Colonic mucosa (tissue), 4 donors: ENCODE measurements at regions not wholly inside any gene's neighbourhood (a gene's known extent, or its start where the extent isn't known, plus 50 kb on each side); places are given as distances from the start of the nearest gene placed in this dataset.

Experiments
- DNase-seq: peaks from one replicate; pipeline ENCODE4 v3.0.0-alpha.2; 2020
- H3K27ac ChIP-seq: fragments of 200-600 bp; one replicate; pipeline ENCODE4 v1.8.0; 2021
- H3K27me3 ChIP-seq: fragments of 200-600 bp; one replicate; pipeline ENCODE4 v1.8.0; 2021
- H3K36me3 ChIP-seq: fragments of 200-600 bp; one replicate; pipeline ENCODE4 v1.8.0; 2021
- H3K4me1 ChIP-seq: fragments of 200-600 bp; one replicate; pipeline ENCODE4 v1.8.0; 2021; ENCODE audit warnings: mild to moderate bottlenecking
- H3K4me3 ChIP-seq: fragments of 200-600 bp; one replicate; pipeline ENCODE4 v1.8.0; 2021
- H3K9ac ChIP-seq, 2 donors: one replicate each; pipeline ENCODE4 v1.7.0; 2013; ENCODE audit warnings: control low read depth in 2 of 2, low read depth in 2 of 2, low read length in 2 of 2
- H3K9me3 ChIP-seq: fragments of 200-600 bp; one replicate; pipeline ENCODE4 v1.8.0; 2021
- intact Hi-C: fragments of 100-400 bp; cut with DNase I; formaldehyde crosslinking; loops from one replicate; pipeline ENCODE4 v1.14.1; 2022
- TF ChIP-seq, protein P1 (sequence below): fragments of 200-600 bp; IDR thresholded peaks from one replicate; pipeline ENCODE4 v1.8.0; 2022; ENCODE audit warnings: antibody characterized with exemption, mild to moderate bottlenecking
- donor health status: healthy.
- donor health status: DM: no; HTN: no; CAD: no.
- donor health status: DM: no; HTN: no; CAD: no.

DNA sequence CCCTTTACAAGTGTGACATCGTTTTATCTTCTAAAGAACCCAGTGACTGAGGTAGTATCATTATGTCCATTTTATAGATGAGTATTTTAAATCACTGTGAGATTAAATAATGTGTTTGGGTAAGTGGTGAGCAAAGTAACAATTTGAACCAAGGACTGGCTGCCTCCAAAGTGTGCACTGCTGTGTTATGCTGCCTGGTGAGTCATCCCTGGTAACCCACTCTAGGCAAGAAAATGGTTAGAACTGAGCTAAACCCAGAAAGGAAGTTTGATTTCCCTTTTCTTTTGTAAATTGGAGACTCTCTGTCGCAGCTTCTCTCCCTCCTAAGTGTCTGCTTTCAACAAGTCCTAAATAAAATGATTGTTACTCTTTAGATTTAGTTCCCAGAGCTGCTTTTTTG, 342.8 kb upstream of the KAZN start:
- Histone ChIP-seq H3K27me3 (no peaks in the 10 kb centered on the region), H3K27ac (no peak overlapping the region), H3K9me3 (no peaks in the 10 kb centered on the region), H3K4me1 (no peaks in the 10 kb centered on the region), H3K4me3 (no peak overlapping the region), H3K9ac (no peak overlapping the region), H3K36me3 (no peaks in the 10 kb centered on the region)
- no peak for DNase-seq
- intact Hi-C loops = no loop called here
- TF ChIP-seq, protein P1, sequence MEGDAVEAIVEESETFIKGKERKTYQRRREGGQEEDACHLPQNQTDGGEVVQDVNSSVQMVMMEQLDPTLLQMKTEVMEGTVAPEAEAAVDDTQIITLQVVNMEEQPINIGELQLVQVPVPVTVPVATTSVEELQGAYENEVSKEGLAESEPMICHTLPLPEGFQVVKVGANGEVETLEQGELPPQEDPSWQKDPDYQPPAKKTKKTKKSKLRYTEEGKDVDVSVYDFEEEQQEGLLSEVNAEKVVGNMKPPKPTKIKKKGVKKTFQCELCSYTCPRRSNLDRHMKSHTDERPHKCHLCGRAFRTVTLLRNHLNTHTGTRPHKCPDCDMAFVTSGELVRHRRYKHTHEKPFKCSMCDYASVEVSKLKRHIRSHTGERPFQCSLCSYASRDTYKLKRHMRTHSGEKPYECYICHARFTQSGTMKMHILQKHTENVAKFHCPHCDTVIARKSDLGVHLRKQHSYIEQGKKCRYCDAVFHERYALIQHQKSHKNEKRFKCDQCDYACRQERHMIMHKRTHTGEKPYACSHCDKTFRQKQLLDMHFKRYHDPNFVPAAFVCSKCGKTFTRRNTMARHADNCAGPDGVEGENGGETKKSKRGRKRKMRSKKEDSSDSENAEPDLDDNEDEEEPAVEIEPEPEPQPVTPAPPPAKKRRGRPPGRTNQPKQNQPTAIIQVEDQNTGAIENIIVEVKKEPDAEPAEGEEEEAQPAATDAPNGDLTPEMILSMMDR = no peak

DNA sequence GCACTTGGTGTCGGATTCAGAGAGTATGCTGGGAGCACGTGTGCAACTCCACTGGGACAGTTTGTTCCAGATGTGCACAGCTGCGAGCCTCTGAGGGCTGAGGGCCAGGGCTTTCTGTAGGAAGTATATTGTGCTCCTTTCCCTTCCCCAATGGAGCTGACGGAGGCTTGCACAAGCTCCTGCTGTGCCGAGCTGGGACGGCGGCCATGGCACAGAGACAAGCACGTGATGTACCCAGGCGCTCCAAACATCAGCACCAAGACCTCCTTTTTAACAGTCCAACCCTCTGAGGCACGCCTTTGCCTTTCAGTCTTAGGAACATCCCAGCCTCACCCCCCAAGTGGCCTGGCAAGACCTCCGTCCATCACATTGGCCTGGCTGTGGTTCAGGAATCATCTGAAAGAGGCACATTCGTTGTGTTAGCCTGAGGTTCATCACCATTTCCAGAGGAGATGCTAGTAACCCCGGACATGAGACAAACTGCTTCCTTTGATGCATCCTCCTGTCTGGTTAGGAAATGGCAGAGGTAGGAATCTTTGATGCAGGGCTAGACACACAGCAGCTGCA, 339.2 kb upstream of the KAZN start:
- peak overlapping the region; percentile 12 for H3K27ac ChIP-seq
- TF ChIP-seq, protein P1 = no peak
- intact Hi-C loops = no loop called here

DNA sequence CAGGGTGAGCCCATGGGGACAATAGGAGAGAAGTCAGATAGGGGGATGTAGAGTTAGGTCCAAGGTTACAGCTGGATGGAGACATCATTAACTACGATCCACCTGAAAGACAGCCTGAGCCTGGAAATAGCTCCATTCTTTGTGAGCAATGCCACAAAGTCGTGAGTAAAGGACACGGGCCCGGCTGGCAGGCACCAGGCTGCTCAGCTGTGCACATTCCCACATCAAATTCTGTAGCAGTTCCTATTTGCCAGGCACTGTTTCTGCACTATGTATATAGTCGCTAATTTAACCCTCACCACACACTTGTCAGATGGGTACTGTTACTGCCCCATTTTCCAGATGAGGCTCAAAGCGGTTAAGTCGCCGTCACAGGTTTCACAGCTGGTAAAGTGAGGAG, 338.0 kb upstream of the KAZN start:
- no peak overlapping the region for H3K27ac ChIP-seq
- no peaks in the 10 kb centered on the region for H3K9me3 ChIP-seq
- intact Hi-C loops = no loop called here
- TF ChIP-seq, protein P1 = no peak
- DNase-seq = no peak
- no peak overlapping the region for H3K9ac ChIP-seq
- no peaks in the 10 kb centered on the region for H3K4me1 ChIP-seq
- no peaks in the 10 kb centered on the region for H3K27me3 ChIP-seq
- no peaks in the 10 kb centered on the region for H3K36me3 ChIP-seq
- no peak overlapping the region for H3K4me3 ChIP-seq

More for the DNA sequence above, 339.2 kb upstream of the KAZN start:
- H3K4me1 ChIP-seq = no peaks in the 10 kb centered on the region
- no peaks in the 10 kb centered on the region for H3K36me3 ChIP-seq
- H3K9me3 ChIP-seq = no peaks in the 10 kb centered on the region
- no peaks in the 10 kb centered on the region for H3K27me3 ChIP-seq
- no peak overlapping the region for H3K4me3 ChIP-seq
- no peak overlapping the region for H3K9ac ChIP-seq
- peak; percentile 70 for DNase-seq

DNA sequence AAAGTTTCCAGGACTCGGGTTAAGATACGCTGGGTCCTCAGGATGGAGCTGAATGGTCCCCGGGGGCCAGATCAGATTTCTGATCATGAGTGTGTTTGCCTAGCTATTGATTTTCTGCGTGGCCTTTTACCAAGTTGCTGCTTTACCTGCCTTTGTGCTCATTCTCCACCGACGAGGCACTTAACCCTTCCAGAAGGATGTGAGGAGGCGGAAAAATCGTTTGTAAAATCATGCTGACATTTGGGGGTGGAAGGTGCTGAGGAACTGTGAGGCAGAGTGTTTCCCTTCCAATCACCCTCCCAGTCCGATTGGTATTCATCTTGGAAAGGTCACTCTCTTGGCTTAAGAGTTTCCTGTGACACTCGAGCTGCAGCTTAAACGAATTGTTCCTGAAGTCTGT, 337.1 kb upstream of the KAZN start:
- Histone ChIP-seq H3K9ac (no peak overlapping the region), H3K4me1 (no peaks in the 10 kb centered on the region), H3K9me3 (no peaks in the 10 kb centered on the region), H3K27ac (no peak overlapping the region), H3K4me3 (no peak overlapping the region), H3K36me3 (no peaks in the 10 kb centered on the region), H3K27me3 (no peaks in the 10 kb centered on the region)
- intact Hi-C loops = no loop called here
- TF ChIP-seq, protein P1 = no peak
- DNase-seq = no peak

DNA sequence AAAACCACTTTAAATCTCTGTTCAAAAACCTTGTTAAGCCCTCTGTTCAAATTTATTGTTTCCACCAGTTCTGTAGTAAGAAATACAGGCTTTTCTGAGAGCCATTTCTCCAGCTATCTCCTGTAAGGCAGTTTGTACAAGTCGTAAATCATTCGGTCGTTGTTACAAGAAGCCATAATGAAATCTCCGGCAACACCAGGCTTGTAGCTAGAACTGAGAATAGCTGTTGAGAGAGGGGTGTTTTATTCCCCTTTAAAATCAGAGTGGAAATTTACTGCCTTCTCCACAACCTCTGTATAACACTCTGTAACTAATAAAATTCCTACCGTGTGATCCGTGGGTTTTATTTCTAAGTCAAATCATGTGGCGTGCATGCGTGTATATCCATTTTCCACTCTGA, 335.8 kb upstream of the KAZN start:
- Histone ChIP-seq H3K36me3 (no peaks in the 10 kb centered on the region), H3K4me3 (no peak overlapping the region), H3K4me1 (no peaks in the 10 kb centered on the region), H3K27ac (no peak overlapping the region), H3K9ac (no peak overlapping the region), H3K27me3 (no peaks in the 10 kb centered on the region), H3K9me3 (no peaks in the 10 kb centered on the region)
- no peak for DNase-seq
- intact Hi-C loops = no loop called here
- TF ChIP-seq, protein P1 = no peak
